ENCODE measurements at regions not wholly inside any gene's neighbourhood (a gene's known extent, or its start where the extent isn't known, plus 50 kb on each side); places are given as distances from the start of the nearest gene placed in this dataset.

GRCh38 chr13:76667551-76667950 lies 218.7 kb downstream of the KCTD12 start:
- Histone ChIP-seq H3K79me1 (ENCODE audit: low read depth, low read length) (no peaks in the 10 kb centered on the region), H3K18ac (ENCODE audit: extremely low read depth, low read length) (no peak overlapping the region), H2AK5ac (ENCODE audit: low read depth, low read length) (no peak overlapping the region), H3K14ac (ENCODE audit: insufficient read length) (no peak overlapping the region), H3K9me3 (ENCODE audit: insufficient read depth in 2 of 2, low read depth in 1 of 2, low read length in 1 of 2) (no peaks in the 10 kb centered on the region), H3K4ac (replicated peaks; ENCODE audit: insufficient read length, low read depth, low read length) (no peak overlapping the region), H3K36me3 (ENCODE audit: control insufficient read depth in 2 of 4, insufficient read depth in 4 of 4, low read length in 3 of 4) (no peaks in the 10 kb centered on the region), H2BK15ac (ENCODE audit: low read length) (no peak overlapping the region), H3K79me2 (ENCODE audit: control insufficient read depth in 1 of 2, insufficient read depth in 2 of 2, low read length in 2 of 2) (no peaks in the 10 kb centered on the region), H4K20me1 (replicated peaks in 1 of 2; ENCODE audit: control insufficient read depth in 1 of 2, insufficient read depth in 2 of 2, low read length in 2 of 2) (no peaks in the 10 kb centered on the region), H4K8ac (ENCODE audit: extremely low read depth, insufficient read depth, low read length) (no peak overlapping the region), H3K27ac (ENCODE audit: low read depth, low read length) (no peak overlapping the region), H2AFZ (ENCODE audit: low read length) (no peak overlapping the region), H3K9ac (replicated peaks in 1 of 4; ENCODE audit: extremely low read depth in 1 of 4, low read depth in 3 of 4, low read length in 3 of 4) (no peak overlapping the region), H3K23ac (ENCODE audit: insufficient read length) (no peak overlapping the region), H3K23me2 (ENCODE audit: low read depth, low read length) (no peaks in the 10 kb centered on the region), H3K27me3 (replicated peaks in 1 of 4; ENCODE audit: control insufficient read depth in 3 of 4, extremely low read depth in 1 of 4, insufficient read depth in 3 of 4, low read length in 3 of 4) (no peaks in the 10 kb centered on the region), H2BK5ac (ENCODE audit: low read depth, low read length) (no peak overlapping the region), H4K91ac (replicated peaks; ENCODE audit: insufficient read length, low read length) (no peak overlapping the region), H4K5ac (ENCODE audit: insufficient read length, low read depth, low read length) (no peak overlapping the region), H2BK120ac (replicated peaks; ENCODE audit: low read depth, low read length) (no peak overlapping the region), H2BK12ac (ENCODE audit: low read depth, low read length) (no peak overlapping the region), H3K4me2 (ENCODE audit: insufficient read depth in 1 of 2, low read depth in 2 of 2, low read length in 2 of 2) (no peak overlapping the region), H2BK20ac (ENCODE audit: low read length) (no peak overlapping the region), H3K4me1 (replicated peaks in 1 of 4; ENCODE audit: control insufficient read depth in 3 of 4, insufficient read depth in 4 of 4, low read length in 3 of 4) (no peaks in the 10 kb centered on the region), H3K56ac (replicated peaks; ENCODE audit: insufficient read length, low read depth, low read length) (no peak overlapping the region), H3K4me3 (ENCODE audit: extremely low read depth in 1 of 4, insufficient read depth in 2 of 4, low read depth in 3 of 4, low read length in 4 of 4) (no peak overlapping the region)
- ChIA-PET POLR2A (ENCODE audit: partially characterized antibody) (no interaction called here), CTCF (ENCODE audit: partially characterized antibody) (interaction anchor here (1.1 to 3.7 kb wide), 5 partner anchors 9 to 235 kb away, joined by 3 to 21 read pairs (median 4); no protein-coding TSS in a partner anchor)
- FAIRE-seq (no peak), DNase-seq (ENCODE audit: low read depth in 1 of 2, low spot score in 2 of 2) (no peak)
- TF ChIP-seq CTCF (IDR thresholded peaks at IDR 0.05; ENCODE audit: control extremely low read depth in 1 of 3, insufficient read depth in 1 of 3, low read depth in 1 of 3, low read length in 3 of 3) (peak in 2 of 3 experiments; percentile 20 to 22; a peak in 2 of 4 replicates), RAD21 (IDR thresholded peaks at IDR 0.05 in 1 of 2, conservative IDR thresholded peaks at IDR 0.05 in 1 of 2; ENCODE audit: low read depth in 2 of 2, low read length in 2 of 2) (peak; percentile 53 to 55), ATF3 (IDR thresholded peaks at IDR 0.05; ENCODE audit: insufficient read depth, low read depth, low read length) (no peak)

Data from H1 (cell line).